ENCODE measurements at regions not wholly inside any gene's neighbourhood (a gene's known extent, or its start where the extent isn't known, plus 50 kb on each side); places are given as distances from the start of the nearest gene placed in this dataset.

DNA sequence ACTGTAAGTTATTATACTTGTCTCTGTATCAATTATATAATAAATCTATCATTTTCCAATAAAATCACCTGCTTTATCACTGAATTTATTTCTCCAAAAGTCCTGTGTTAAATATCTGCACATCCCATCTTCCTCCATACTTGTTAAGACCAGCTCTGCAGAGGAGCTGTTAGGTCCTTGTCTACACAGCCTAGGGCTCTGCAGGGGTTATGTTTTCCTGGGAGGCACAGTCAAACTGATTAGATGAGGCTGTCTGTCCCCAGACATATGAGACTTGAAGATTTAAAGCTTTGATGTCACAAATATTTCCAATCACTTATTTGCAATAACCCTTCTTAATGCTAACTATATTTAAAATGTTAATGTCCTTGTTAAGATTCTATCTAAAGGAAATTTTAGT, 446.8 kb downstream of the TRAM1L1 start:
- Histone ChIP-seq H3K23ac (ENCODE audit: low read length in 2 of 2) (no peak overlapping the region), H2BK120ac (ENCODE audit: low read depth, low read length) (no peak overlapping the region), H3K4me1 (ENCODE audit: control insufficient read depth, insufficient read depth, low read depth, low read length) (no peaks in the 10 kb centered on the region), H4K91ac (ENCODE audit: low read length) (no peak overlapping the region), H3K27ac (ENCODE audit: low read length, poor library complexity, severe bottlenecking) (no peak overlapping the region), H2AK5ac (ENCODE audit: low read length, severe bottlenecking) (no peak overlapping the region), H3K4me3 (ENCODE audit: insufficient read depth in 1 of 2, low read depth in 1 of 2, low read length in 2 of 2) (no peak overlapping the region), H3K79me1 (replicated peaks; ENCODE audit: low read length, poor library complexity, severe bottlenecking) (no peaks in the 10 kb centered on the region), H3K18ac (ENCODE audit: low read depth in 1 of 2, low read length in 2 of 2) (no peak overlapping the region), H4K8ac (ENCODE audit: low read length) (no peak overlapping the region), H2BK12ac (ENCODE audit: low read length in 2 of 2) (no peak overlapping the region), H2AFZ (ENCODE audit: low read depth, low read length) (no peak overlapping the region), H3K27me3 (ENCODE audit: control insufficient read depth in 1 of 2, insufficient read depth in 1 of 2, low read length in 2 of 2) (no peaks in the 10 kb centered on the region), H2BK15ac (ENCODE audit: low read depth, poor library complexity, severe bottlenecking) (no peak overlapping the region), H3K14ac (ENCODE audit: low read length in 2 of 2) (no peak overlapping the region), H3K4me2 (ENCODE audit: low read length, poor library complexity, severe bottlenecking) (no peak overlapping the region), H3K4ac (ENCODE audit: low read depth in 1 of 2, low read length in 2 of 2) (no peak overlapping the region), H3K9me3 (ENCODE audit: control insufficient read depth, low read length) (no peaks in the 10 kb centered on the region), H2BK5ac (ENCODE audit: low read depth, low read length, poor library complexity, severe bottlenecking) (no peak overlapping the region), H3K36me3 (ENCODE audit: control insufficient read depth in 1 of 2, insufficient read depth in 2 of 2, low read depth in 1 of 2, low read length in 2 of 2) (no peaks in the 10 kb centered on the region), H3K9ac (ENCODE audit: low read length) (no peak overlapping the region)
- DNase-seq: no peak

DNA sequence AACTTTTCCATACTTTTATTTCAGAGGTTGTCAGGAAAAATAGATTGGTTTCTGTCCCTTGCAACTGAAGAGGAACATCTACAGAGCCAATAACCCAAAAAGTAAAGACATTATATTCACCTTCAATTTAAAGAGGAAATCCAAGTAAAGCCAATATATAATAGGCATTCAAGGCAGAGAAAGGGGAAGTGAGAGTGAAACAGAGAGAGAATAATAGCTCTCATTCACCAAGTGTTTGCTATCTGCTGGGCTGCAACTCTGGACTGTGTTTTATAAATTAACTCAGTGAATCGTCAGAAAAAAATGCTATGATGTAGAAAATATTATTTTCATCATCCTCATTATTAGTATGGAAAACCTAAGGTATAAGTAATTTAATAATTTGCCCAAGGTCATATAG, 448.5 kb downstream of the TRAM1L1 start:
- Histone ChIP-seq H3K4me3 (ENCODE audit: insufficient read depth in 1 of 2, low read depth in 1 of 2, low read length in 2 of 2) (no peak overlapping the region), H4K91ac (ENCODE audit: low read length) (no peak overlapping the region), H3K79me1 (replicated peaks; ENCODE audit: low read length, poor library complexity, severe bottlenecking) (no peaks in the 10 kb centered on the region), H3K9ac (ENCODE audit: low read length) (no peak overlapping the region), H3K18ac (ENCODE audit: low read depth in 1 of 2, low read length in 2 of 2) (no peak overlapping the region), H2AK5ac (ENCODE audit: low read length, severe bottlenecking) (no peak overlapping the region), H3K4me1 (ENCODE audit: control insufficient read depth, insufficient read depth, low read depth, low read length) (no peaks in the 10 kb centered on the region), H3K27ac (ENCODE audit: low read length, poor library complexity, severe bottlenecking) (no peak overlapping the region), H2AFZ (ENCODE audit: low read depth, low read length) (no peak overlapping the region), H3K9me3 (ENCODE audit: control insufficient read depth, low read length) (no peaks in the 10 kb centered on the region), H3K4ac (ENCODE audit: low read depth in 1 of 2, low read length in 2 of 2) (no peak overlapping the region), H2BK12ac (ENCODE audit: low read length in 2 of 2) (no peak overlapping the region), H3K23ac (ENCODE audit: low read length in 2 of 2) (no peak overlapping the region), H3K36me3 (ENCODE audit: control insufficient read depth in 1 of 2, insufficient read depth in 2 of 2, low read depth in 1 of 2, low read length in 2 of 2) (no peaks in the 10 kb centered on the region), H3K27me3 (ENCODE audit: control insufficient read depth in 1 of 2, insufficient read depth in 1 of 2, low read length in 2 of 2) (no peaks in the 10 kb centered on the region), H4K8ac (ENCODE audit: low read length) (no peak overlapping the region), H3K14ac (ENCODE audit: low read length in 2 of 2) (no peak overlapping the region), H3K4me2 (ENCODE audit: low read length, poor library complexity, severe bottlenecking) (no peak overlapping the region), H2BK15ac (ENCODE audit: low read depth, poor library complexity, severe bottlenecking) (no peak overlapping the region), H2BK5ac (ENCODE audit: low read depth, low read length, poor library complexity, severe bottlenecking) (no peak overlapping the region), H2BK120ac (ENCODE audit: low read depth, low read length) (no peak overlapping the region)
- WGBS: no CpG with 5 or more reads among the region's 1 CpG
- DNase-seq: no peak

DNA sequence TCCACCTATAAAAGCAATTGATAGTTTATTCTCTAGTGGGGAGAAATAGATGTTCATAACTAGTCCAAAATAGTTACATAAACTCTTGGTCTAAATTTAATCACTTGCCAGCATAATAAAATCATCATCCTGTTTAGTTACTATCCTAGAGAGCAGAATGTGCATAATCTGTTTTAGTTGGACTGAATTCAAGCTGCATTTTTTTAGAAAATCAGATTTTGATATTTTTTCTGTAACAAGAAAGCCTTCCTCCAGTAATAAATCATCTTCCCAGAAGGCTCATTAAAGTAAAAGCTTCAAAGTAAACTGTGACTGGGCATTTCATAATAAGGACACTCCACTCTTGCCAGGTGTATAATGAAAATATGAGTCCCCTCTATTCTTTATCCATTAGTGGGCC, 453.1 kb downstream of the TRAM1L1 start:
- H3K9me3 ChIP-seq (ENCODE audit: control insufficient read depth, low read length): no peaks in the 10 kb centered on the region
- H4K91ac ChIP-seq (ENCODE audit: low read length): no peak overlapping the region
- no peak overlapping the region for H4K8ac ChIP-seq (ENCODE audit: low read length)
- no peak overlapping the region for H3K9ac ChIP-seq (ENCODE audit: low read length)
- no peak overlapping the region for H3K4ac ChIP-seq (ENCODE audit: low read depth in 1 of 2, low read length in 2 of 2)
- H2AK5ac ChIP-seq (ENCODE audit: low read length, severe bottlenecking): no peak overlapping the region
- no peak overlapping the region for H3K4me2 ChIP-seq (ENCODE audit: low read length, poor library complexity, severe bottlenecking)
- H3K4me3 ChIP-seq (ENCODE audit: insufficient read depth in 1 of 2, low read depth in 1 of 2, low read length in 2 of 2): no peak overlapping the region
- H3K23ac ChIP-seq (ENCODE audit: low read length in 2 of 2): no peak overlapping the region
- H3K79me1 ChIP-seq (replicated peaks; ENCODE audit: low read length, poor library complexity, severe bottlenecking): no peaks in the 10 kb centered on the region
- H3K14ac ChIP-seq (ENCODE audit: low read length in 2 of 2): no peak overlapping the region
- H2BK5ac ChIP-seq (ENCODE audit: low read depth, low read length, poor library complexity, severe bottlenecking): no peak overlapping the region
- no peak for DNase-seq
- H2BK120ac ChIP-seq (ENCODE audit: low read depth, low read length): no peak overlapping the region
- H2BK12ac ChIP-seq (ENCODE audit: low read length in 2 of 2): no peak overlapping the region
- H3K27ac ChIP-seq (ENCODE audit: low read length, poor library complexity, severe bottlenecking): no peak overlapping the region
- H3K18ac ChIP-seq (ENCODE audit: low read depth in 1 of 2, low read length in 2 of 2): no peak overlapping the region
- no peak overlapping the region for H2AFZ ChIP-seq (ENCODE audit: low read depth, low read length)
- no peaks in the 10 kb centered on the region for H3K4me1 ChIP-seq (ENCODE audit: control insufficient read depth, insufficient read depth, low read depth, low read length)
- no peaks in the 10 kb centered on the region for H3K36me3 ChIP-seq (ENCODE audit: control insufficient read depth in 1 of 2, insufficient read depth in 2 of 2, low read depth in 1 of 2, low read length in 2 of 2)
- no peaks in the 10 kb centered on the region for H3K27me3 ChIP-seq (ENCODE audit: control insufficient read depth in 1 of 2, insufficient read depth in 1 of 2, low read length in 2 of 2)
- no peak overlapping the region for H2BK15ac ChIP-seq (ENCODE audit: low read depth, poor library complexity, severe bottlenecking)

DNA sequence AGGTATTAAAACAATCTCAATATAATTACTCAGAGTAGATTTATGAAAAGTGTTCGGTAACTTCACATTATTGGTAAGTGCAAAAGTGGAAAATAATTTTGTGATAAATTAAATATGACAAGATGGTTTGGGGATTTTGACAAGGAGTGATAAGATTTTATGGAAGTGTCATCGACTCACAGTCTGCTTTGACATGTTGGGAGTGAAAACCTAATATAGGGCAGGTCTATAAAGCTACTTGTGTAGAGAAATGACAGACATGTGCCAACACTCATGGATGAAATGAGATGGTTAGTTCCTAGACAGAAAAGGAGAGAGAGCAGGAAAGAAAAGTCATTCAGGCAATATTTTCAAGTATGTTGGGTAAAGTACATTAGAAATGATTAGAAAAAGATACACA, 456.8 kb downstream of the TRAM1L1 start:
- no peak overlapping the region for H4K91ac ChIP-seq (ENCODE audit: low read length)
- H3K79me1 ChIP-seq (replicated peaks; ENCODE audit: low read length, poor library complexity, severe bottlenecking): no peaks in the 10 kb centered on the region
- H3K36me3 ChIP-seq (ENCODE audit: control insufficient read depth in 1 of 2, insufficient read depth in 2 of 2, low read depth in 1 of 2, low read length in 2 of 2): no peaks in the 10 kb centered on the region
- no peak overlapping the region for H2AK5ac ChIP-seq (ENCODE audit: low read length, severe bottlenecking)
- no peak overlapping the region for H3K4ac ChIP-seq (ENCODE audit: low read depth in 1 of 2, low read length in 2 of 2)
- H3K4me2 ChIP-seq (ENCODE audit: low read length, poor library complexity, severe bottlenecking): no peak overlapping the region
- no peak overlapping the region for H3K18ac ChIP-seq (ENCODE audit: low read depth in 1 of 2, low read length in 2 of 2)
- no peak overlapping the region for H3K14ac ChIP-seq (ENCODE audit: low read length in 2 of 2)
- H2BK120ac ChIP-seq (ENCODE audit: low read depth, low read length): no peak overlapping the region
- WGBS: 83% methylated on average over 2 of the region's 2 CpGs
- H3K27me3 ChIP-seq (ENCODE audit: control insufficient read depth in 1 of 2, insufficient read depth in 1 of 2, low read length in 2 of 2): no peaks in the 10 kb centered on the region
- no peak overlapping the region for H3K9ac ChIP-seq (ENCODE audit: low read length)
- no peaks in the 10 kb centered on the region for H3K9me3 ChIP-seq (ENCODE audit: control insufficient read depth, low read length)
- H3K4me1 ChIP-seq (ENCODE audit: control insufficient read depth, insufficient read depth, low read depth, low read length): no peaks in the 10 kb centered on the region
- H4K8ac ChIP-seq (ENCODE audit: low read length): no peak overlapping the region
- no peak overlapping the region for H2AFZ ChIP-seq (ENCODE audit: low read depth, low read length)
- H3K27ac ChIP-seq (ENCODE audit: low read length, poor library complexity, severe bottlenecking): no peak overlapping the region
- H2BK15ac ChIP-seq (ENCODE audit: low read depth, poor library complexity, severe bottlenecking): no peak overlapping the region
- no peak overlapping the region for H3K4me3 ChIP-seq (ENCODE audit: insufficient read depth in 1 of 2, low read depth in 1 of 2, low read length in 2 of 2)
- H2BK12ac ChIP-seq (ENCODE audit: low read length in 2 of 2): no peak overlapping the region
- no peak overlapping the region for H2BK5ac ChIP-seq (ENCODE audit: low read depth, low read length, poor library complexity, severe bottlenecking)
- no peak overlapping the region for H3K23ac ChIP-seq (ENCODE audit: low read length in 2 of 2)
- no peak for DNase-seq
